Tibial nerve (tissue), 3 donors: ENCODE measurements at regions not wholly inside any gene's neighbourhood (a gene's known extent, or its start where the extent isn't known, plus 50 kb on each side); places are given as distances from the start of the nearest gene placed in this dataset.

ENCODE experiments used
- CTCF ChIP-seq, 5 experiments: fragments of 200-600 bp in 3 of 5; fragments of 450-650 bp in 2 of 5; sonication (generic) in 3 of 5; IDR thresholded peaks; one replicate each; pipeline ENCODE4 v1.5.1; 2016 to 2019; ENCODE audit warnings: antibody characterized with exemption in 5 of 5, mild to moderate bottlenecking in 3 of 5, moderate library complexity in 2 of 5
- POLR2A ChIP-seq, 2 donors: fragments of 450-650 bp; IDR thresholded peaks; one replicate each; pipeline ENCODE4 v1.6.1; 2017; ENCODE audit warnings: antibody characterized with exemption in 2 of 2, mild to moderate bottlenecking in 2 of 2, moderate library complexity in 2 of 2

GRCh38 chr21:21662776-21663175 lies 664.6 kb downstream of the NCAM2 start:
- TF ChIP-seq POLR2A (IDR thresholded peaks at IDR 0.05) (no peak), CTCF (IDR thresholded peaks at IDR 0.05) (no peak)
